Astrocyte of the spinal cord (primary cell): ENCODE measurements at regions not wholly inside any gene's neighbourhood (a gene's known extent, or its start where the extent isn't known, plus 50 kb on each side); places are given as distances from the start of the nearest gene placed in this dataset.

Experiments used
- DNase-seq: peaks from one replicate; pipeline ENCODE4 v3.0.0; 2011; ENCODE audit warnings: low read depth, low spot score
- H3K4me3 ChIP-seq: 2 replicates; pipeline ENCODE4 v1.5.1; 2011; ENCODE audit warnings: low read depth, mild to moderate bottlenecking, low read length, moderate library complexity
- in situ Hi-C: cut with HindIII; loops from 2 replicates; pipeline ENCODE4 v1.10.0; 2017; ENCODE audit warnings: low sequenced_read_pairs
- TF ChIP-seq, protein P1 (sequence below): IDR thresholded peaks from 2 replicates; pipeline ENCODE4 v1.5.1; 2012; ENCODE audit warnings: low read depth, mild to moderate bottlenecking, low read length, inconsistent platforms

DNA sequence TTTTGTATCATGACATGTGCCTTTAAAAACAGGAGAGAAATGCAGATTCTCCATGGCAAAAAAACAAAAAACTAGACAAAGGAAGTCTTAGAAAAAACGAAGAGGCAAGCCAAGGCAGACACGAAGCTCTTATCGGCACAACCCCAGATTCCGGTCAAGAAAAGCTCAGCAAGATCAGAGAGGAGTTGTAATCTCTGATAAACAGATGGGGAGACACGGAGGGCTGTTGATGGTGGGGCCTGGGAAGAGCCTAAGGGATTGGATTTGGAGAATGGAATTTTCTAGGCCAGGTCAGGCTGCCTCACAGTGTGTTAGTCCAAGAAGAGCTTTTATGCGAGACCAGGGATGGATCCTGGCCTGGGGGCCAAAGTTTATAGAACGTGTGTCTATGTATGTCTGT is 96.2 kb upstream of the AKT3 start:
- in situ Hi-C loops, result no loop called here
- TF ChIP-seq, protein P1, sequence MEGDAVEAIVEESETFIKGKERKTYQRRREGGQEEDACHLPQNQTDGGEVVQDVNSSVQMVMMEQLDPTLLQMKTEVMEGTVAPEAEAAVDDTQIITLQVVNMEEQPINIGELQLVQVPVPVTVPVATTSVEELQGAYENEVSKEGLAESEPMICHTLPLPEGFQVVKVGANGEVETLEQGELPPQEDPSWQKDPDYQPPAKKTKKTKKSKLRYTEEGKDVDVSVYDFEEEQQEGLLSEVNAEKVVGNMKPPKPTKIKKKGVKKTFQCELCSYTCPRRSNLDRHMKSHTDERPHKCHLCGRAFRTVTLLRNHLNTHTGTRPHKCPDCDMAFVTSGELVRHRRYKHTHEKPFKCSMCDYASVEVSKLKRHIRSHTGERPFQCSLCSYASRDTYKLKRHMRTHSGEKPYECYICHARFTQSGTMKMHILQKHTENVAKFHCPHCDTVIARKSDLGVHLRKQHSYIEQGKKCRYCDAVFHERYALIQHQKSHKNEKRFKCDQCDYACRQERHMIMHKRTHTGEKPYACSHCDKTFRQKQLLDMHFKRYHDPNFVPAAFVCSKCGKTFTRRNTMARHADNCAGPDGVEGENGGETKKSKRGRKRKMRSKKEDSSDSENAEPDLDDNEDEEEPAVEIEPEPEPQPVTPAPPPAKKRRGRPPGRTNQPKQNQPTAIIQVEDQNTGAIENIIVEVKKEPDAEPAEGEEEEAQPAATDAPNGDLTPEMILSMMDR, result no peak
- DNase-seq, result no peak
- H3K4me3 ChIP-seq, result no peak overlapping the region

DNA sequence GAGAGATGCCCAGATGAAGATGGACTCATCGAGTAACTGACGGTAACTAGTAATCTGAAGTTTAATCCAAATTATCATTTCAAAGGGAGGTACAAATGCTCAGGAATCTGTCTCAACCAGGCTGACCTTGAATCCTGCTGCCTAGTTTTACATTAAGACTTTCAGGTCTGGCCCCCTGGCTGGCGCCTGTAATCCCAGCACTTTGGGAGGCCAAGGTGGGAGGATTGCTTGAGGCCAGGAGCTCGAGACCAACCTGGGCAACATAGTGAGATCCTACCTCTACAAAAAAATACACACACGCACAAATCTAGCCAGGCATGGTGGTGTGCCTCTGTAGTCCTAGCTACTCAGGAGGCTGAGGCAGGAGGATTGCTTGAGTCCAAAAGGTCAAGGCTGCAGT is 95.7 kb upstream of the AKT3 start:
- no peak for DNase-seq
- TF ChIP-seq, protein P1, result no peak
- H3K4me3 ChIP-seq, result no peak overlapping the region
- in situ Hi-C loops, result no loop called here

DNA sequence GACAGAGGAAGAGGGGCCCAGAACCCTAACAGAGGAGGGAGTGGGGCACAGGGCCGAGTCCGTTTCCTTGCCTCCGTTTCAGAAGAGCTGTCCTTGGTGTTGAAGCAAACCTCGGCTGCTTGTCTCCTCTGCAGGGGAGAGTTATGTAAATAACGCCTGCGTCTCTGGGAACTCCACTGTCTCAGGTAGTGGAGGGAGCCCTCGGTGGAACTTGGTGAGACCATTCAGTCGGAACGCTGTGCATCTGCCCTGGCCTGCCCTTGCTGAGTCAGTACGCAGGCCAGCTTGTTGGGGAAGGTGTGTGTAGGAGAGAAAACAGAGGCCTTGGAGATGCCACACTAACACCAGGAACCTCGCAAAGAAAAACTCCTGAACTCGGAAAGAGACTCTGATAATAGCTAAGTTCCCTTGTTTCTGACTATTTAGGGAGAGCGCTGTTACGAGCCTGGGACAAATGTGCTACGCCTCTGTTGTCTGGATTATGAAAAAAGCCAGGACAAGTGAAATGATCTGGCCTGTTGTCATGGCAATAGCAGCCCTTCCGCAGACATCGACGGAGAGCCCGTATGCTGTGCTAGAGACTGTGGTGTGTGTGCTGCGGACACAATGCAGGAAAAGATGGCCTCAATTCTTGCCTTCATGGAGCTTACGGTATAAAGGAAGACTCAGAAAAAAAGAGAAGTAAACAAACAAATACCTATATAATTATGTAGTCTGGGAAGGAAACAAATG is 94.6 kb upstream of the AKT3 start:
- peak; percentile 41 for DNase-seq
- TF ChIP-seq, protein P1, result no peak
- H3K4me3 ChIP-seq, result no peak overlapping the region
- in situ Hi-C loops, result no loop called here

DNA sequence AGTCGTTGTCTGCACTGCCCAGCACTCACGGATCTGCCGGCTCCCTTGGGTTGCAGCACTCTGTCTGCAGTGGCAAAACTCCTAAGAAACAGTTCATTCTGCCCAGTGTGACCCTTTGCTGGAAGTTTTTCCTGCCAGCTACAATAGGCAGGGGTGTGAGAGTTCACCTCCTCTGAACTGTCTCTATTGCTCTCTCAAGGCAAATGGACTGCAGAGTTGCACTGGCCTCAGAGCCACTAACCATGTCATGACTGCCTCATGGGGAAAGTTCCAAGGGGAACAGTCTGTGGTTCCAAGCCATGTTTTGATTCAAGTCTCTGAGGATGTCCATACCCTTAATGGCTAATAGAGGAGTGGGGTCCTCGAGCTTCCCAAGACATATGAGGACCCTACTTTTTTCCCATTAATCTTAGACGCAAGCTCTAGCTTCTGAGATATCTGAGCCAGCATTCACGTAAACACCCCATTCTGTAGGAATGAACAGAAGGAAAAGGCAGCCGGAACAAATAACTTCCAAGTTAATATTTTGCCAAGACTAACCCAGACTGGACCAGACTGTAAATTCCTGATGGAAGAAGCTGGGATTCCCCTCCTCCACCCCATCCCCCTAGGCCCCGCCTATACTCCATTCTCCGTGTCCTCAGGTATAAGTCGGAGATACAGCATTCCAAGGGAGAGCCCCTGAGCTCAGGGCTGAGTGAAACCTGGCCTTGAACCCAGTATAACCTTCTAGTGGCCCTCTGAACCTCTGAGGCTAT is 93.8 kb upstream of the AKT3 start:
- TF ChIP-seq, protein P1, result no peak
- DNase-seq, result no peak
- in situ Hi-C loops, result no loop called here

DNA sequence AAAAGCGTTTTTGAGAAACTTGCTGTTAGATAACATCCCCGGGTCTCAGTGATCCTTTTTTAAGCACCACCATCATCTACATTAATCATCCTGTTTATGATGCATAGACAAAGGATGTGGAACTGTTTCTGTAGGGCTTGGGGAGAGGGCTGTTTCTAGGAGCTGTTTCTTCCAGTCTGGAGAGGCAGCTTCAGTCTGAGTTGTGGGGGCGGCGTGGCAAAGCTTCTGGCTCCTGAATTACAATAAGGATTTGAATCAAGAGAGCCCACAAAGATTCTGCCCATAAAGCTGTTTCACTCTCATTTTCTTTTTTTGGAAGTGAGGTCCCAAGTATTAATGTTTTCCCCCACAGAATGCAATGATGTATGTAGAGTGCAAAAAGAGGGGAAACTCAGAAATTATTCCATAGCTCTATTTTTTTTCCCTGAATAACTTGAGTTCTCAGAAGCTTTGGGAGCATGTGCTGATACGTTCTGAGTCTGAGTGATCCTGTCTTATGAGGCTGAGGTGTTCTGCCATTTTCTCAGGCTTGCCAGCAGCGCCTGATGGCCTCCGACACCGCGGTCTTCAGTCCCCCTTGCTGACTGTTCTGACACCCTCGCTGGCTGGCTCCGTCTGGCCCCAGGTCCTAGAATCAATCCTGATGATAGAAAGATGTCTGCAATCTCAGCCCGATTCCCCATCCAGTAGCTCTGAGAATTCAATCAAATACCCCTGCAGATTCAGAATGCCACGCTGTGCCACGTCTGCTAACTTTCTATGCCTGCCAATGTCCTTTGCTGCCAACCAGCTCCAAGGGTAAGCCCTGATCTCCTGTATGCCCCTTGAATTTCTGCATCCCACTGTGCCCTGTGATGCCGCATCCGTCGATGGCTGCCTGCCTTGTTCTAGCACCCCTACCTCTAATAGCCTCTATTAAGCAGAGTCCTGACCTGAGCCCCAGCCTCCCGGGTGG is 92.4 kb upstream of the AKT3 start:
- no peak overlapping the region for H3K4me3 ChIP-seq
- in situ Hi-C loops, result no loop called here
- TF ChIP-seq, protein P1, result no peak
- no peak for DNase-seq

More for the DNA sequence above, 93.8 kb upstream of the AKT3 start:
- H3K4me3 ChIP-seq, result no peak overlapping the region

DNA sequence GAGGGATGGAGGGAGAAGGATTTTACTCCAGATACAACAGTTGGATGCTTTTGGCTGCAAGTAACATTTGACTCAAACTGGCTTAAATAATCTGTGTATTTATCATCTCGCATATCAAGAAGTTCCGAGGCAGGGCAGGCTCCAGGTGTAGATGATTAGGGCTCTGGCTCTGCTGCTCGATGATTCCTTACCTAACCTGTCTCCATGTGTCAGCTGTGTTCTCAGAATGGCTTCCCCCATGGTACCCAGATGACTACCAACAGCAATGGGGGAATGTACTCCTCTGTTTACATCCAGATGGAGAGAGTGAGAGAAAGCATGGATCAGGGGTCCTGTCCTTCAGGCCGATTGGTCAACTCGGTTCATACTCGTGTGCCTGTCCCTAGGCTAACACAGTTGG is 90.4 kb upstream of the AKT3 start:
- in situ Hi-C loops, result no loop called here
- no peak overlapping the region for H3K4me3 ChIP-seq
- DNase-seq, result no peak
- TF ChIP-seq, protein P1, result no peak
